NCI-H345 treated with DMSO at 0.1 percent for 48 hours (cell line): ENCODE measurements at regions not wholly inside any gene's neighbourhood (a gene's known extent, or its start where the extent isn't known, plus 50 kb on each side); places are given as distances from the start of the nearest gene placed in this dataset.
"Not testable (repeated sequence)": the region's sequence is repeated elsewhere in the genome, so short reads cannot be mapped to it uniquely, and the experiment has no call there.

Experiments
- DNase-seq: peaks from one replicate; lab custom pipeline; 2025; ENCODE audit not compliant: unreplicated experiment; lab: John Stamatoyannopoulos, UW

- no peak for DNase-seq
These were observed 409.5 kb downstream of the SLC6A15 start for GRCh38 chr12:84502907-84503787.

- no peak for DNase-seq
These were observed 410.3 kb downstream of the SLC6A15 start for GRCh38 chr12:84502180-84502860.

- DNase-seq: no peak
These were observed 414.8 kb downstream of the SLC6A15 start for GRCh38 chr12:84497819-84498218.

- no peak for DNase-seq
These were observed 416.9 kb downstream of the SLC6A15 start for GRCh38 chr12:84495711-84496110.

GRCh38 chr12:84492351-84492883 lies 420.2 kb downstream of the SLC6A15 start:
- no peak for DNase-seq

GRCh38 chr12:84484798-84485197 lies 427.8 kb downstream of the SLC6A15 start:
- DNase-seq: no peak

GRCh38 chr12:84480803-84481202 lies 431.8 kb downstream of the SLC6A15 start:
- no peak for DNase-seq

GRCh38 chr12:84470361-84470760 lies 442.2 kb downstream of the SLC6A15 start:
- DNase-seq: no peak

- DNase-seq: no peak
These were observed 448.0 kb downstream of the SLC6A15 start for GRCh38 chr12:84464616-84465015.

GRCh38 chr12:84463741-84464495 lies 448.7 kb downstream of the SLC6A15 start:
- no peak for DNase-seq

- DNase-seq: no peak
These were observed 457.0 kb downstream of the SLC6A15 start for GRCh38 chr12:84455598-84455997.

GRCh38 chr12:84446478-84446877 lies 466.1 kb downstream of the SLC6A15 start:
- DNase-seq: not testable (repeated sequence)

- DNase-seq: no peak
These were observed 476.5 kb downstream of the SLC6A15 start for GRCh38 chr12:84436134-84436533.

GRCh38 chr12:84435682-84436081 lies 476.9 kb downstream of the SLC6A15 start:
- DNase-seq: no peak

GRCh38 chr12:84422340-84422739 lies 490.3 kb downstream of the SLC6A15 start:
- no peak for DNase-seq

GRCh38 chr12:84421103-84421502 lies 491.5 kb downstream of the SLC6A15 start:
- DNase-seq: no peak

GRCh38 chr12:84416626-84417025 lies 496.0 kb downstream of the SLC6A15 start:
- DNase-seq: no peak

GRCh38 chr12:84415946-84416345 lies 496.7 kb downstream of the SLC6A15 start:
- no peak for DNase-seq

- DNase-seq: no peak
These were observed 498.9 kb downstream of the SLC6A15 start for GRCh38 chr12:84413656-84414055.

- no peak for DNase-seq
These were observed 500.4 kb downstream of the SLC6A15 start for GRCh38 chr12:84412226-84412625.

- DNase-seq: no peak
These were observed 501.6 kb downstream of the SLC6A15 start for GRCh38 chr12:84411031-84411430.
